ENCODE measurements at regions not wholly inside any gene's neighbourhood (a gene's known extent, or its start where the extent isn't known, plus 50 kb on each side); places are given as distances from the start of the nearest gene placed in this dataset.

DNA sequence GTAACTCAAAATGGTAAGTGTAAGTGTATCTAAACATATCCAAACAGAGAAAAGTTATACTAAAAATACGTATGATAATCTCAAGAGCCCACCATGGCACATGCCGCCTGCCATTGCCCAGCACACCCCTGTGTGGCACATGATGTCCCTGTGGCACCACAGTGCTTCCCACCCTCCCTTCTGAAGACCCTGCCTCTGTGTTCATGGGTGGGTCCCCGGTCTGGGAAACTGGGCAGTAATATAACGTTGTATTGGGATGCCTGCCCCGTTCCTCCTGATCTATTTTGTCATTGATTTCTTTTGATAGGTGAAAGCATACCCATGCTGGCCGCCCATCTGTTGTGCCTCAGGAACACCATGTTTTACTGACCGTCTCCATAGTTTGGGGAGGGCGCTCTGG, 296.8 kb upstream of the SHH start:
- intact Hi-C loops (cut with micrococcal nuclease), result no loop called here

DNA sequence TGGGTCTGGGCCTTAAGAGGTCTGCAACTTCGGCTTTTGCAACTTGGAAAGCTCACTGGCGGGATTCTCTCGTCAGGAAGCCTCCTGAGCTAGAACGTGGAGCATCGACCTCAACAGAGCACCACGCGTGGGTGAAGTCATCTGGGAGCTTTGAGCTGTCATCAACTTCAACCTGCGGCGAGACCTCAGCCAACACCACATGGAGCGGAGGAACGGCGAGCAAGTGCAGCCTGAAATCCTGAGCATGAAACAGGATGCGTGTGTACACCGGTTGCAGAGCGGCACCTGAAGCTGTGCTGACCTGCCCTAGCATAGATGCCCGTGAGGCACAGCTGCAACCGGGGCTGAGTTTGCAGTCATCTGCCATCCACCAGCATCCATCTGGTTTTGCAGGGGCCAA, 295.7 kb upstream of the SHH start:
- intact Hi-C loops (cut with micrococcal nuclease), result no loop called here

DNA sequence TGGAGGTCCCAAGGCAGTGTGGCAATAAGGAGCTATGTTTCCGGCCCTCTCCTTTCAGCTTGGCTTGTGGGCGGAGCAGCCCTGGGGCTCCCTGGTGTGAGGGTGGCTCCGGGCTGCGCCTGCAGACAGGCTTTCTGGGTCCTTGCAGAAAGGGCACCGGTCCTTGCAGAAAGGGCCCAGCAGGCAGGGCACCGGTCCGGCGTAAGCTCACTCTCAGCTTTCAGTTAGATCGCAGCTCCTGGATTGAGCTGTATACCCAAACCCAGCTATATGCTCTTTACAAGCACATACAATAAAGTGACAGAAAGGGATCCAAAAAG, 293.8 kb upstream of the SHH start:
- intact Hi-C loops (cut with micrococcal nuclease), result no loop called here

DNA sequence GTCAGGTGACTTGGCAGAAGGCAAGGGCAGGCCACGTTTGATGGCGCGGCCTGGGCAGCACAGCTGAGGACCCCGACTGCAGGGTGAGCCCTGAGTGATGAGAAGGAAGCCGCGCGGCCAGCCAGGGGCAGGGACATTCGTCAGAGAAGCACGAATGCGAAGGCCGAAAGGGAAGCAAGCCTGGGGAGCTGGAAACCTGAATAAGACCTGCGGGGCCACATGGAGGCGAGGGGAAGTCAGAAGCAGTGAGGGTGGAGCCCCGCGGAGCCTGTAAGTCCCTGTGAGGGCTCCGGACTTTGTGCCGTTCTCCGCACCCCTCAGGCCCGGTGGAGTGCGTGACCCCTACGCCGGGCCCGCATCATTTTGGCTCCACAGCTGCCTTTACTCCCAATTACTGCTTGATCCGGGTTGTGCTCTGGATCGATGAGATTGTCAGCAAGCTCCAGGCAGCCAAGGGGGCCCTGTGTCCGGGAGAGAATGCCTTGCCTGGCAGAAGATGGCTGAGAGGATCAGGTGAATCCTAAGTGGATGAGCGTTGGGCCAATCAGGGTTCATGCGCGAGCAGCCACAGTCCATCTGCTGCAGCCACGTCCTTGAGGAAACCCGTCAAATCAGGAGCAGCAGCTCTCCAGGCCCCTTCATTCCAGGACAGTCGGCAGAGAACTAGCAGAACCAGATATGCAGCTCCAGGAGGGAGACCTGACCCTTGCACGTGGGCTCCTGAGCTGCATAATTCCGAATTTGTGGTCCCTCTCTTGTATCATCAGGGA, 293.3 kb upstream of the SHH start:
- intact Hi-C loops (cut with micrococcal nuclease), result no loop called here

DNA sequence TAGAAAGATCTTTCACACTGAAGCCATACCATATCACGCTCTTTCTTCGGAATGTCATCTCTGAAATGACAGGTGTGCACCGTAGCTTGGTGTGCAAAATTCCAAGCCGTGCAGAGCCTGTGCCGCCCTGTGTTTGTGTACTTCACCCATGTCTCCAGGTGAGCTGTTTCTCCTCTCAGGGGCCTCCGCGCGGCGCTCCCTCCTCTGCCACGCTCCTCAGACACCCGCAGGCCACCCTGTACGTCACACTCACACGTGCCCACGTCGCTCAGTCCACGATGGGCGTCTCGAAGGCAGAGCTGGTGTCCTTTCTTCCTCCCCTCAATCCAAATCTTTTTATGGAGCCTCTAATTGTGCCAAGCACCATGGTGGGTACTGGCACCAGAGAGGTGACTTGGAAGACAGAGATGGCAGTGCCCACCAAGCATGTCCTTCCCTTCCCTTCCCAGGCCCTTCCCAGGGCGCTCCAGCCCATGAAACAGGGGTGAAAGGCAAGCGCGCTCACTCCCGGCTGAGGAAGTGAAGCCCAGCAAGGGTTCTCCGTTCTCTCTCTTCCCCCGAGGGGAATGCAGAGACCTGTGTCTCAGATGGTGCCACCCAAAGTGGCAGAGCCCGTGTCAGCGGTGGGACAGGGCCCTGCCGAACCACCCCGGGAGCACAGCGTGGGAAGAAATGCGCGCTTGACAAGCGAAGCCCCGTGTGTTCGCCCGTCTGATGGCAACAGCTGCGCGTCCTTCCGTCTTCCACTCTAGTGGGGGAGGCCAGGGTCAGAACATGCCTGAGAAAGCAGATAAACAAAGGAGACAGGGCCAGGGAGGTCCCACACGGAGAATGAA, 292.5 kb upstream of the SHH start:
- intact Hi-C loops (cut with micrococcal nuclease), result no loop called here

DNA sequence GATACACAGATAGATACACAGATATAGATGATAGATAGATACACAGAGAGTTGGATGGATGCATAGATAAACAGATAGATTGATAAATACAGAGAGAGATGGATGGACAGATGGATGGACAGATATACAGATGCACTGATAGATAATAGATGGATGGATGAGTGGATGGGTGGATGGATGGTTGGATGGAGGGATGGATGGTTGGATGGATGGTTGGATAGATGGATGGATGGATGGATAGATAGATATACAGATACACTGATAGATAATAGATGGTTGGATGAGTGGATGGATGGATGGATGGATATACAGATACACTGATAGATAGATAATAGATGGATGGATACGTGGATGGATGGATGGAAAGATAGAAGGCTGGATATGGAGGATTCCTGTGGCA, 290.0 kb upstream of the SHH start:
- intact Hi-C loops (cut with micrococcal nuclease), result no loop called here

DNA sequence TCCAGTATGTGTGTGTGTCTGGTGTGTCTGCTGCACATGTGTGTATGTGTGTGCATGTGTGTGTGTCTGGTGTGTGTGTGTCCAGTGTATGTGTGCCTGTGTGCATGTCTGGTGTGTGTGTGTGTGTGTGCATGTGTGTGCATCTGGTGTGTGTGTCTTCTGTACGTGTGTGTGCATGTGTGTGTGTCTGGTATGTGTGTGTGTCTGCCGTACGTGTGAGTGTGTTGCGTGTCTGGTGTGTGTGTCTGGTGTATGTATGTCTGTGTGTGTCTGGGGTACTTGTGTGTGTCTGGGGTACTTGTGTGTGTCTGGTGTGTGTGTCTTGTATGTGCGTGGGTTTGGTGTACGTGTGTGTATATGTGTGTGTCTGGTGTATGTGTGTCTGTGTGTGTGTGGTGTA, 289.1 kb upstream of the SHH start:
- intact Hi-C loops (cut with micrococcal nuclease), result no loop called here

DNA sequence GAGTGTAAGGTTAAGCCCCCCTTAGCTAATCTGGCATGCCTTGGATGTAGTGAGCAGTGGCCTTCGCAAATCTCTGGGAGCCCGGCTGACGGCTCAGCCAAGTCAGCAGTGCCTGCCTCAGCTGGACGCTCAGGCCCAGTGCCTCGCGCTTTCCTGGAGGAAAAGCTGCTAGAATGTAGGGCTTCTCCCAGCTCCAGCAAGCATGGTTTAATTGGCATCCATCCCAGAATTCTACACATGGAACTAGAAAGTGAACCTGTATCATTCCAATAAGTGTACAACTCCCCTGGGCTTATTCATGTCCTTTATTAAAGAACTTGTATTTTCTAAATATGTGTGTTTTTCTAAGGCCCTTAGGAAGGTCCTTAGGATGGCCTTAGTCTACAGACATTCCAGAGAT, 287.8 kb upstream of the SHH start:
- intact Hi-C loops (cut with micrococcal nuclease), result no loop called here

DNA sequence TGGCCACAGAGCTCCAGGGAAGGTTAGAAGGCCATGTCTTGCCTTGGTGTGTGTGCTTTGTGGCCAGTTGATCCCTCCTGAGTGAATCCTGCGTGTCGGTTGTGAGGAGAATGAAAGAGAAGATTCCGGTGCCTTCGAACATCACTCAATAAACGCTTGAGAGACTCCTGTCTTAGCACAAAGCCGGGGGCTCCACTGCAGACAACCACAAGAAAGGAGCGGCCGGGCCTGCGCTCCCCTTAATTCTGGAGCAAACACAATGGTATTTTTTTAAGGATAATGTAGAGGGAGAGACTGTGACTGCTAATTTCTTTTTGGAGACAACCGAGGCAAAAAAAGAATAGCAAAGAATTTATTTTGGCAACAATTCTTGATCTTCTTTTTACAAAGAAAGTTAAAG, 286.8 kb upstream of the SHH start:
- intact Hi-C loops (cut with micrococcal nuclease), result no loop called here

DNA sequence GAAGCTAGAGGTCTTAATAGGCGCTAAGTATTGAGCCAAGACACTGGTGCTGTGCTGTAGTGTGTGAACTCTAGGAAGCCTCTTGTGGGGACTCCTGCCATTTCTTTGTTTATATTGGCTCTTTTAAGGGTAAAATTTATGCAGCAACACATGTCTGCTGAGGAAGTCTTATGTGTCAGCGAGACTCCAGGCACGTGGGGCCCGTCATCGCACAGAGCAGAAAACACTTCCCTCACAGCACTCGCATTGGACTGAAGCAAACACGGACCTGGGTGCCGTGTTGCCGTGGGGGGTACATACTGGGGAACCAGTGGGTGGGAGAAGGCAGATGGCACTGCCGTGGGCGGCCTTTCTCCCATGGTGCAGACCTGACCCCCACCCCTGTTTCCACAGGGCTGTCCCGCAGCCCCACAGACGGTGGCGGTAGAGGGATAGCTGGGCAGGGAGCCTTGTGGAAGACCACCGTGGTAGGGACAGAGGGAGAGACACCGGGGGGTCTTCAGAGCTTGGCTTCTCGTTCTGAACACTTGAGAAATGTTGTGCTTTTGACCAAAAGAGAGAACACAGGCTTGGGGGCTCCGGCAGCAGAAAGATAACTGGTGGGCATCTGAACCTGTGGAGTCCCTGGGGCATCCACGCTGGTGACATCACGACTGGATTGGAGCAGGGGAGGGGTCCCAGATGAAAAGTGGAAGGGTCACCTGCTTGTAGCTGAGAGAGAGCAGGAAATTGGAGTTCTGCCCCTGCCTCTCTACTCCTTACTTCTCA, 284.7 kb upstream of the SHH start:
- intact Hi-C loops (cut with micrococcal nuclease), result no loop called here

DNA sequence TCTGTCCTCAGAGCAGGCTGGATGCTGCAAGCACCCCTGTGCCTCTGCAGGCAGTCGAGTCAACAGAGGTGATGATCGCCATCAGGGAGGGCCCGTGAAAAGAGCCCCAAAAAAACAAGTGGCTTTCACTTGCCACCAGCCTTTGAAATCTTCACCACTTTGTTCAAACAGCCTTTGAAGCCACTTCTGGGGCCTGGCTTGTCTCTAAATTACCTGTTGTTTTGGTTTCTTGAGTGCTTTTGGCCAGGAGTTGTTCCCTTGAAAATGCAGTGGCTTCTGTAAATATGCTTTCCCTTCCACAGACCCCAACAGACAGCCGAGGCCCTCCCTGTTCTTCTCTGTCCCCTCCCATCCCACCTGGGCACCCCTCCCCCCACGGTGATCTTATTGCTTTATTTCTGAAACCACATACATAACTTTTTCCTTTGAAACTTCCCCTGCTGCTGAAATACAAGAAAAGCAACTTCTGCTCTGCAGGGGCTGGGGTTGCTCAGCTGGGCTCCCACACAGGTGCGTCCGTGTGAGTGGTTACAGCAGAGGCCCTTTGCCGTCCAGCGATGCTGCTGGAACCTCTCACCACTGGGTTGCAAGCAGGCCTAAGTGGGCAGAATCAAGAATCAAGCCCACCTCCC, 283.8 kb upstream of the SHH start:
- intact Hi-C loops (cut with micrococcal nuclease), result no loop called here

DNA sequence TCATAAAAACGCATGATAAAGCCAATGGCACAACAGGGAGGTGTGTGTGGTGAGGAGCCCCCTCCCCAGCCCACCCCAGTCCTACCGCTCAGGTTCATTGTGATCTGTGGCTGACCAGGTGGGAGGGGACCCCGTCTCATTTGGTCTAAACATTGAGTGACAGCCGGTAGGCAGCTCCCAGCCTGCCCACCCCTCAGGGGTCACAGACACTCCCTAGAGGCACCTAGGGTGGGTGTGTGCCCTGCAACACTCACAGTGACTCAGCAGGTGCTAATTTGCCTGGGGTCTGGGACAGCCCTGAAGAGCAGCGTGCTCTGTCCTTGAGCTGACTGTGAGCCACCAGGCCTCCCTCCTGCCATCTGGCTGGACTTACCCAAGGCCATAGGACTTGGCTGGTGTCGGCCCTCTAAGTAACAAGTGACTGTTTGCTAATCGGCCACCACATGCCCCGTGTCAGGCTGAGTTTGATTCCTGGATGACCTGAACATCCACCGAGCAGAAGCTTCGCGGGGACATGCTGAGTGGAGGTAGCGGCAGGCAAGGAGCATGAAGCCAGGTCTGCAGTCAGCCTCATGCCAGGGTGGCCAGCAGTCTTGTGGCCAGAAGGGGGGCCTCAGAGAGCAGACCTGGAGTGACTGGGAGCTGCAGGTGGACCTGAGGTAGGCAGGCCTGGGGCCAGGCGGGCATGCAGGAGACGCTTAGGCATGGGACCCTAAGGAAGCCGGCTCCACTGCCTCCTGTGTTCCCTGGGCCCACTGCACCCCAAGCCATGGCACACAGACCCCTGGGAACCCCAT, 282.3 kb upstream of the SHH start:
- intact Hi-C loops (cut with micrococcal nuclease), result no loop called here

DNA sequence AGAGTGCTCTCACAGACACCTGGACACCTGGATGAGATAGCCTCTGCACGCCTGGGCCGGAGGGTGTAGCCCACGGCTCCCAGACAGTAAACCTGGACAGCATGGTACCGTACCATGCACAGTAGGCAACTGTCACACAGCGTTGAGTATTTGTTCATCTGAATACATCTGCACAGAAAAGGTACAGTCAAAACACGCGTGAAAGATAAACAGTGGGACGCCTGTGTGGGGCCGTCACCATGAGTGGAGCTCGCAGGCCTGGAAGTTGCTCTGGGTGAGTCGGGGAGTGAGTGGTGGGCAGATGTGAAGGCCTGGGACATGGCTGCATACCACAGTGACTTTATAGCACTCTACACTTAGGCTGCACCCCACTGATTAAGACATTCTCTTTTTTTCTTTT, 280.0 kb upstream of the SHH start:
- intact Hi-C loops (cut with micrococcal nuclease), result no loop called here

DNA sequence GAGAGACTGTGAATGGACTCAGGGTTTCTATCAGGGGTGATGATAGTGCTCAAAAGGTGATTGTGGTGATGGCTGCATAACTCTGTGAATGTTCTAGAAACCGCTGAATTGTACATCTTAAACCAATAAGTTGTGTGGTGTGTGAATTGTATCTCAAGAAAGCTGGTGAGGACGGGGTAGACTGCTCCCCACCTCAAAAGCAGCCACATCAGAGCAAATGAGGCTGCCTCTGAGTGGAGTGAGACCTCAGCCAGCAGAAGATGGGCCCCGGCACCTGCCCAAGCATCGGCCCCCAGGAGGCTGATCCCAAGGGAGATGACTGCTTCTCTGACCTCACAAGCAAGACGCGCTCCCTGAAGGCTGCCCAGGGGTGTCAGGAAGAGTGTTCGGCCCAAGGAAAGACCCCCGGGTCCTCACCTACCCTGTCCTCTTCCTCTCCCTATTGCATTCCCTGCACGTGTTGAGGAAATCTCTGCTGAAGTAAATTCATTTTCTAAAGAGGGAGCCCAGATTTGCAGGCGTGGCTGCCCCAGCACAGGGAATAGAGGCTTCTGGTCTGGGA, 279.3 kb upstream of the SHH start:
- intact Hi-C loops (cut with micrococcal nuclease), result no loop called here

DNA sequence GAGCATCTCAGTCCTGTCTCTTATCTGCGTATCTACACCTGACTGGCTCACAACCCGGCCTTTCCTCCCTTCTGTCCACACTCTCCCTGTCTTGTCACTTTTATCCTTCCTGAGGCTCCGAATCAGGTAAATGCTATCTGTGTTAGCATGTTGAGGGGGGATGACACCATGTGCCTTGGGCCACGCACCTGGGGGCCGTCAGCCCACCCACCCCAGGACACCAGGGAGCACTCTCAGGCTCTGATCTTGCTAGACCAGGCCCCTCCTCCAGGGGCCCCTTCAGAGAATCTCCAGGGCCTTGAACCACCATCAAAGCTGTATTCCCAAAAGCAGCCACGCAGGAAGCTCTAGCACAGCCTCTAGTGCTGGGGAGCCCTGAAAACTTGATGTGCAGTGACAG, 278.7 kb upstream of the SHH start:
- intact Hi-C loops (cut with micrococcal nuclease), result no loop called here

DNA sequence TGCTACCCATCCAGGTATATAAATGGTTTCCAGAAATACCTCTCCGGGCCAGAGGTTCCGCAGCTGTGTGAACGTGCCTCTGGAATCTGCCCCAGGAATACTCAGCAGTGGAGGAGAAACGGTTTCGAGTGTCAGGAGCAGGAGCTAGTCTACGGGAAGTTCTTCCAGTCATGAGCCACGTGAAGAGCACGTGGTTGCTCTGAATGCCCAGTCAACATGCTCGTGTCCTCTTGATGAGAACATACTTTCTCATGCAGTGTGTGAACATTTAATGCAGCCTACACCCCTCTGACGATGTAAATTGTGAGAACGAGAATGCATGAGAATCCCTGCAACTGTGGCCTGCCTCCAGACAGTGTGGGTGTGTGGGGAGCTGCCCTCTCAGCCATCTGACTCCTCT, 277.0 kb upstream of the SHH start:
- intact Hi-C loops (cut with micrococcal nuclease), result no loop called here

DNA sequence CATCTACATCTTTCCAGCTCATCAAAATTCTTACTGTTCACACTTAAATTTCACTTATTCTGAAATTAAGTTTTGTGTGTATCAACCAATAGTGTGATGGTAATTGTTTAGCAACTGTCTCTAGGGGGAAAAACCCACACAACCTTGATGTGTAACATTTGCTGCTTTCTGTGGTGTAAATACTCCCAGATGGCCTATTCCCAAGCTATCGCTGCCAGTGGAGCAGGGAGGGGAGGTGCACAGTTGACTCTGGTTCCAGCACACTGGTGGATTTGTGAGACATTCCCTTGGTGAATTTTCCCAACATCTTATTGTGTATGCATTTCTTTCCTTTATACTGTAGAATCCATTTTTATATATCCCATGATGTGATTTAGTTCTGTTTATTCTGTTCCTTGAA, 275.9 kb upstream of the SHH start:
- intact Hi-C loops (cut with micrococcal nuclease), result no loop called here

DNA sequence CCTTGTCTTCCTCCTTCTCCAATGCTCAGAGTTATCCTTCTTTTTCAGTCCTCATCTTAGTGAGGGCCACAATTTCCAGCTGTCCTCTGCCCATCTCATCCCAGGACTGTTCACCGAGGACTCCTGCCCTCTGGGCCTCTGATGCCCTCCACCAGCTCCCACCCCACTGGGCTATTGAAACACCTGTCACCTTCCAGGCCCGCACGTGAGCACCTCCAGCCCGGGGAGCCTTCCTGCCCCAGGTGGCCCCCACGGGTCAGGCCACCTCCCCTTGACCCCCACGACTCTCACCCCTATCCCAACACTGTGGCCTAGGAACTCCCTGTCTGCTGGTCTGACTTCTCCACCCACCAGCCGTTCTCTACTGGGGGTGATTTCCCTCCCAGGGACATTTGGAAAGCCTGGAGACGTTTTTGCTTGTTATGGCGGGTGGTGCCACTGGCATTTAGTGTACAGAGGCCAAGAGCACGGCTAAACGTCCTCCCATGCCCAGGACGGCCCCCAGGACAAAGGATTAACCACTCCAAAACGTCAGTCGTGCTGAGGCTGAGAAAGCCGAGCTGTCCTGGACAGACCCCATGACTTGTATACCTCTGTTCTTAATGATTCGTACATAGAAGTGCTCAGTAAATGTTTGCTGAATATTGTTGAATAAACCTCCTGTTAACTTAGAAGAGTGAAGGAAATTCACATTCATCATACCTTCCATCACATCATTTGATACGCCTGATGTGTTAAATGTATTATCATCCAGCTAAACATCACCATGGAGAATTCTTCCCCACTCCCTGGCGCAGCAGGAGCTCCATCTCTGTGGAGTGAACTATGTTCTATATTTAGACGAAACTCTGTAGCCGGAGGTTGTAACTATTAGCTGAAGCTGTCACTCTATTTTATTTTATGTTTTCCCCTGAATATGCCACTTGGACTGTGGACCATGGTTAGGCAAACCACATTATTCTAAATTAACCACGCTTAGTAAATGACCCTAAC, 270.1 kb upstream of the SHH start:
- intact Hi-C loops (cut with micrococcal nuclease), result no loop called here

DNA sequence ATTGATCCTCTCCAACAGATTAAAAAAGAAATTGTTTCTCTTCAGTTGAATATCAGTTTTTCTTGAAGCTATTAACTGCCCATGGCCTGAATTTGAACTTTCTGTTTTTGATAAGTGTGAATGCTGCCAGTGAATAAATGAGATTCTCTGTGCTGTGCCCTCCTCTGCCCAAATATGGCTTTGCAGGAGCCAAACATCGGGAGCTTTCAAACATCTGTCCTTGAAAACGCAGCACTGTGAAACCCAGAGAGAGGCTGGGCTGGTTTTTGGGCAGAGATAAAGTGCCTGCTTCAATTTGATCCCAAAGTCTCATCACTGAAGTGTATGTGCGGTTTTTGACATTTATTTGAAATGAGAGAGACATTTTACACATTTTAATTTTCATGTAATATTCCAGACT, 268.3 kb upstream of the SHH start:
- intact Hi-C loops (cut with micrococcal nuclease), result no loop called here

DNA sequence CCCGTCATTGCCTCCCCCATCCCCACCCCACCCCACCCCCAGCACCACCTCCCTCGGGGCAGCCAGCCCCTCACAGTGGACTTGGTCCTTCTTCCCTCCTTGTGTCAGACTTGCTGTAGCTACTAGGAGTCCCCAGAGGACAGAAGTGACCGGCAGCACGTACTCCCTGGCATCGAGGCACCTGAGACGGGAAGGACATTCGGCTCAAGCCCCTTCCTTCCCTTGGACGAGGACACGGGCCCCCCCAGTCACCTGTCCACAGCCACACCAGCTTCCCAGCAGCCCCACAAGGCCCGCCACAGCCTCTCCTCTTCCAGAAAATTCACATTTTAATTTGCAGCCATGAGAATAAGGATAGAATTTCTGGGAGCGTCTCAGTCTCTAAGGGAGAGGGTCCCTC, 267.8 kb upstream of the SHH start:
- intact Hi-C loops (cut with micrococcal nuclease), result no loop called here
